Liver (tissue), 7 donors: ENCODE measurements at regions not wholly inside any gene's neighbourhood (a gene's known extent, or its start where the extent isn't known, plus 50 kb on each side); places are given as distances from the start of the nearest gene placed in this dataset.

Experiments used
- DNase-seq: peaks from one replicate; pipeline ENCODE4 v3.0.0-alpha.2; 2017; ENCODE audit warnings: low spot score
- H3K27ac ChIP-seq, 2 donors: one replicate each; pipeline ENCODE4 v1.7.0; 2013; ENCODE audit warnings: inconsistent platforms in 2 of 2, low read length in 2 of 2, control low read depth in 1 of 2, low read depth in 1 of 2, mild to moderate bottlenecking in 1 of 2
- H3K27me3 ChIP-seq, 4 donors: one replicate each; pipeline versions ENCODE4 v1.6.1 to v1.7.0; 2013; ENCODE audit warnings: low read length in 3 of 4, inconsistent platforms in 1 of 4, mild to moderate bottlenecking in 1 of 4, moderate library complexity in 1 of 4; ENCODE audit not compliant: control insufficient read depth in 4 of 4, insufficient read depth in 4 of 4
- H3K36me3 ChIP-seq, 4 donors: one replicate each; pipeline versions ENCODE4 v1.6.1 to v1.7.0; 2013; ENCODE audit warnings: low read length in 3 of 4, mild to moderate bottlenecking in 3 of 4, low read depth in 1 of 4, moderate library complexity in 1 of 4; ENCODE audit not compliant: control insufficient read depth in 4 of 4, insufficient read depth in 3 of 4
- H3K4me1 ChIP-seq, 4 donors: one replicate each; pipeline versions ENCODE4 v1.6.1 to v1.7.0; 2013; ENCODE audit warnings: low read length in 3 of 4, mild to moderate bottlenecking in 3 of 4, moderate library complexity in 1 of 4; ENCODE audit not compliant: control insufficient read depth in 4 of 4, insufficient read depth in 4 of 4
- H3K4me3 ChIP-seq, 3 donors: one replicate each; pipeline versions ENCODE4 v1.6.1 to v1.7.0; 2013; ENCODE audit warnings: low read length in 3 of 3, control low read depth in 1 of 3, low read depth in 1 of 3, mild to moderate bottlenecking in 1 of 3
- H3K9ac ChIP-seq, 2 donors: one replicate each; pipeline ENCODE4 v1.7.0; 2013; ENCODE audit warnings: low read length in 2 of 2, mild to moderate bottlenecking in 2 of 2, moderate library complexity in 2 of 2, control low read depth in 1 of 2, low read depth in 1 of 2
- H3K9me3 ChIP-seq, 4 donors: one replicate each; pipeline versions ENCODE4 v1.6.1 to v1.7.0; 2013; ENCODE audit warnings: low read length in 3 of 4; ENCODE audit not compliant: control insufficient read depth in 4 of 4
- EGR1 ChIP-seq, 2 donors: IDR thresholded peaks; 2 replicates each; pipeline ENCODE4 v1.6.1; 2016 to 2018; ENCODE audit warnings: antibody characterized with exemption in 2 of 2, low read depth in 2 of 2
- FOXA1 ChIP-seq: IDR thresholded peaks from 2 replicates; pipeline ENCODE4 v1.6.1; 2016; ENCODE audit warnings: antibody characterized with exemption
- FOXA2 ChIP-seq: IDR thresholded peaks from 2 replicates; pipeline ENCODE4 v1.6.1; 2016; ENCODE audit warnings: antibody characterized with exemption
- GABPA ChIP-seq, 2 donors: IDR thresholded peaks in 1 of 2; conservative IDR thresholded peaks in 1 of 2; 2 replicates each; pipeline ENCODE4 v1.6.1; 2016; ENCODE audit warnings: antibody characterized with exemption in 2 of 2, mild to moderate bottlenecking in 1 of 2, moderate library complexity in 1 of 2
- HNF4A ChIP-seq, 2 donors: conservative IDR thresholded peaks; 2 replicates each; pipeline ENCODE4 v1.6.1; 2016; ENCODE audit warnings: antibody characterized with exemption in 2 of 2, mild to moderate bottlenecking in 2 of 2
- JUND ChIP-seq, 2 donors: IDR thresholded peaks; 2 replicates each; pipeline ENCODE4 v1.6.1; 2016; ENCODE audit warnings: antibody characterized with exemption in 2 of 2
- MAX ChIP-seq: IDR thresholded peaks from 2 replicates; pipeline ENCODE4 v1.6.1; 2016; ENCODE audit warnings: antibody characterized with exemption
- NR2F2 ChIP-seq: IDR thresholded peaks from 2 replicates; pipeline ENCODE4 v1.6.1; 2016; ENCODE audit warnings: antibody characterized with exemption
- REST ChIP-seq: IDR thresholded peaks from 2 replicates; pipeline ENCODE4 v1.6.1; 2016; ENCODE audit warnings: antibody characterized with exemption, mild to moderate bottlenecking
- RXRA ChIP-seq, 2 donors: IDR thresholded peaks; 2 replicates each; pipeline ENCODE4 v1.6.1; 2017 to 2018; ENCODE audit warnings: antibody characterized with exemption in 2 of 2, mild to moderate bottlenecking in 1 of 2
- SP1 ChIP-seq: IDR thresholded peaks from 2 replicates; pipeline ENCODE4 v1.6.1; 2018; ENCODE audit warnings: antibody characterized with exemption, mild to moderate bottlenecking
- TAF1 ChIP-seq: conservative IDR thresholded peaks from 2 replicates; pipeline ENCODE4 v1.6.1; 2016; ENCODE audit warnings: antibody characterized with exemption, mild to moderate bottlenecking
- YY1 ChIP-seq: IDR thresholded peaks from 2 replicates; pipeline ENCODE4 v1.6.1; 2016; ENCODE audit warnings: antibody characterized with exemption, mild to moderate bottlenecking
- ZBTB33 ChIP-seq: IDR thresholded peaks from 2 replicates; pipeline ENCODE4 v1.6.1; 2016; ENCODE audit warnings: antibody characterized with exemption
- WGBS: extraction: QIAGEN DNeasy Blood & Tissue Kit; methylation state at CpG from one replicate; pipeline ENCODE4 v1.1.7; 2013; 5-methylcytosine and 5-hydroxymethylcytosine counted together
- donor health status: healthy.
- donor health status: healthy.
- donor health status: healthy.
- donor health status: healthy.

- Histone ChIP-seq H3K4me3 (no peak overlapping the region), H3K27ac (no peak overlapping the region), H3K9me3 (no peaks in the 10 kb centered on the region), H3K9ac (no peak overlapping the region), H3K27me3 (no peaks in the 10 kb centered on the region), H3K4me1 (peaks cover 9 to 28% (median 18%) of the 10 kb centered on the region in 4 donors), H3K36me3 (no peaks in the 10 kb centered on the region)
- TF ChIP-seq SP1 = no peak
- TF ChIP-seq GABPA (IDR thresholded peaks at IDR 0.05 in 1 of 2, conservative IDR thresholded peaks at IDR 0.05 in 1 of 2) = no peak
- no peak for TF ChIP-seq REST
- no peak for TF ChIP-seq HNF4A (conservative IDR thresholded peaks at IDR 0.05)
- TF ChIP-seq ZBTB33 = no peak
- no peak for TF ChIP-seq FOXA2
- DNase-seq = no peak
Observed at GRCh38 chr11:15704556-15704955, 589.8 kb downstream of the INSC start.

- Histone ChIP-seq H3K27me3 (no peaks in the 10 kb centered on the region), H3K4me1 (peaks cover 9 to 28% (median 19%) of the 10 kb centered on the region in 4 donors)
- 91% methylated on average over 5 of the region's 5 CpGs for whole genome bisulfite sequencing
Observed at GRCh38 chr11:15705891-15706290, 591.2 kb downstream of the INSC start.

More at GRCh38 chr11:15705891-15706290, 591.2 kb downstream of the INSC start:
- H3K9ac ChIP-seq = no peak overlapping the region
- no peak for DNase-seq
- no peaks in the 10 kb centered on the region for H3K36me3 ChIP-seq
- H3K4me3 ChIP-seq = no peak overlapping the region
- TF ChIP-seq FOXA2 (no peak), GABPA (IDR thresholded peaks at IDR 0.05 in 1 of 2, conservative IDR thresholded peaks at IDR 0.05 in 1 of 2) (no peak), MAX (no peak), NR2F2 (no peak), JUND (IDR thresholded peaks at IDR 0.05) (no peak), SP1 (no peak), REST (no peak), YY1 (no peak), TAF1 (no peak), RXRA (IDR thresholded peaks at IDR 0.05) (no peak), EGR1 (IDR thresholded peaks at IDR 0.05; ENCODE audit: low read depth in 2 of 2) (no peak), FOXA1 (no peak)
- no peaks in the 10 kb centered on the region for H3K9me3 ChIP-seq
- H3K27ac ChIP-seq = no peak overlapping the region
